ENCODE measurements at regions not wholly inside any gene's neighbourhood (a gene's known extent, or its start where the extent isn't known, plus 50 kb on each side); places are given as distances from the start of the nearest gene placed in this dataset.

DNA sequence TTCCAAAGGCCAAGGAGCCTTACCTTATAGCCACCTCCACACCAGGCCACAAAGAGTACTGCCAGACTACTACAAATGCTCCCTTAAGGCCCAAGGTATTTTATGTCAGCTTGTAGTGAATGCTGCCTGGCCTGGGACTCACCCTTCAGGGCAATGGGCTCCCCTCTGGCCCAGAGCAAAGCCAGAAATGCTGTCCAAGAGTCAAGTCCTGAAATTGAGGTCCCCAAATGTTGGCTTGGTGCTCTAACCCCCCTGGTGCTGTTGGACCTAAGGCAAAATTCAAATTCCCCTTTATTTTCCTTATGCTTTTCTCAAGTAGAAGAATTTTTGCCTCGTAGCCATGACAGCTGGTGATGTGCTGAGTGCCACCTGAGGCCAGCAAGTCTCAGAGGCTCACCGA, 1354.3 kb upstream of the DIAPH2 start (continued):
- TF ChIP-seq, protein P1, sequence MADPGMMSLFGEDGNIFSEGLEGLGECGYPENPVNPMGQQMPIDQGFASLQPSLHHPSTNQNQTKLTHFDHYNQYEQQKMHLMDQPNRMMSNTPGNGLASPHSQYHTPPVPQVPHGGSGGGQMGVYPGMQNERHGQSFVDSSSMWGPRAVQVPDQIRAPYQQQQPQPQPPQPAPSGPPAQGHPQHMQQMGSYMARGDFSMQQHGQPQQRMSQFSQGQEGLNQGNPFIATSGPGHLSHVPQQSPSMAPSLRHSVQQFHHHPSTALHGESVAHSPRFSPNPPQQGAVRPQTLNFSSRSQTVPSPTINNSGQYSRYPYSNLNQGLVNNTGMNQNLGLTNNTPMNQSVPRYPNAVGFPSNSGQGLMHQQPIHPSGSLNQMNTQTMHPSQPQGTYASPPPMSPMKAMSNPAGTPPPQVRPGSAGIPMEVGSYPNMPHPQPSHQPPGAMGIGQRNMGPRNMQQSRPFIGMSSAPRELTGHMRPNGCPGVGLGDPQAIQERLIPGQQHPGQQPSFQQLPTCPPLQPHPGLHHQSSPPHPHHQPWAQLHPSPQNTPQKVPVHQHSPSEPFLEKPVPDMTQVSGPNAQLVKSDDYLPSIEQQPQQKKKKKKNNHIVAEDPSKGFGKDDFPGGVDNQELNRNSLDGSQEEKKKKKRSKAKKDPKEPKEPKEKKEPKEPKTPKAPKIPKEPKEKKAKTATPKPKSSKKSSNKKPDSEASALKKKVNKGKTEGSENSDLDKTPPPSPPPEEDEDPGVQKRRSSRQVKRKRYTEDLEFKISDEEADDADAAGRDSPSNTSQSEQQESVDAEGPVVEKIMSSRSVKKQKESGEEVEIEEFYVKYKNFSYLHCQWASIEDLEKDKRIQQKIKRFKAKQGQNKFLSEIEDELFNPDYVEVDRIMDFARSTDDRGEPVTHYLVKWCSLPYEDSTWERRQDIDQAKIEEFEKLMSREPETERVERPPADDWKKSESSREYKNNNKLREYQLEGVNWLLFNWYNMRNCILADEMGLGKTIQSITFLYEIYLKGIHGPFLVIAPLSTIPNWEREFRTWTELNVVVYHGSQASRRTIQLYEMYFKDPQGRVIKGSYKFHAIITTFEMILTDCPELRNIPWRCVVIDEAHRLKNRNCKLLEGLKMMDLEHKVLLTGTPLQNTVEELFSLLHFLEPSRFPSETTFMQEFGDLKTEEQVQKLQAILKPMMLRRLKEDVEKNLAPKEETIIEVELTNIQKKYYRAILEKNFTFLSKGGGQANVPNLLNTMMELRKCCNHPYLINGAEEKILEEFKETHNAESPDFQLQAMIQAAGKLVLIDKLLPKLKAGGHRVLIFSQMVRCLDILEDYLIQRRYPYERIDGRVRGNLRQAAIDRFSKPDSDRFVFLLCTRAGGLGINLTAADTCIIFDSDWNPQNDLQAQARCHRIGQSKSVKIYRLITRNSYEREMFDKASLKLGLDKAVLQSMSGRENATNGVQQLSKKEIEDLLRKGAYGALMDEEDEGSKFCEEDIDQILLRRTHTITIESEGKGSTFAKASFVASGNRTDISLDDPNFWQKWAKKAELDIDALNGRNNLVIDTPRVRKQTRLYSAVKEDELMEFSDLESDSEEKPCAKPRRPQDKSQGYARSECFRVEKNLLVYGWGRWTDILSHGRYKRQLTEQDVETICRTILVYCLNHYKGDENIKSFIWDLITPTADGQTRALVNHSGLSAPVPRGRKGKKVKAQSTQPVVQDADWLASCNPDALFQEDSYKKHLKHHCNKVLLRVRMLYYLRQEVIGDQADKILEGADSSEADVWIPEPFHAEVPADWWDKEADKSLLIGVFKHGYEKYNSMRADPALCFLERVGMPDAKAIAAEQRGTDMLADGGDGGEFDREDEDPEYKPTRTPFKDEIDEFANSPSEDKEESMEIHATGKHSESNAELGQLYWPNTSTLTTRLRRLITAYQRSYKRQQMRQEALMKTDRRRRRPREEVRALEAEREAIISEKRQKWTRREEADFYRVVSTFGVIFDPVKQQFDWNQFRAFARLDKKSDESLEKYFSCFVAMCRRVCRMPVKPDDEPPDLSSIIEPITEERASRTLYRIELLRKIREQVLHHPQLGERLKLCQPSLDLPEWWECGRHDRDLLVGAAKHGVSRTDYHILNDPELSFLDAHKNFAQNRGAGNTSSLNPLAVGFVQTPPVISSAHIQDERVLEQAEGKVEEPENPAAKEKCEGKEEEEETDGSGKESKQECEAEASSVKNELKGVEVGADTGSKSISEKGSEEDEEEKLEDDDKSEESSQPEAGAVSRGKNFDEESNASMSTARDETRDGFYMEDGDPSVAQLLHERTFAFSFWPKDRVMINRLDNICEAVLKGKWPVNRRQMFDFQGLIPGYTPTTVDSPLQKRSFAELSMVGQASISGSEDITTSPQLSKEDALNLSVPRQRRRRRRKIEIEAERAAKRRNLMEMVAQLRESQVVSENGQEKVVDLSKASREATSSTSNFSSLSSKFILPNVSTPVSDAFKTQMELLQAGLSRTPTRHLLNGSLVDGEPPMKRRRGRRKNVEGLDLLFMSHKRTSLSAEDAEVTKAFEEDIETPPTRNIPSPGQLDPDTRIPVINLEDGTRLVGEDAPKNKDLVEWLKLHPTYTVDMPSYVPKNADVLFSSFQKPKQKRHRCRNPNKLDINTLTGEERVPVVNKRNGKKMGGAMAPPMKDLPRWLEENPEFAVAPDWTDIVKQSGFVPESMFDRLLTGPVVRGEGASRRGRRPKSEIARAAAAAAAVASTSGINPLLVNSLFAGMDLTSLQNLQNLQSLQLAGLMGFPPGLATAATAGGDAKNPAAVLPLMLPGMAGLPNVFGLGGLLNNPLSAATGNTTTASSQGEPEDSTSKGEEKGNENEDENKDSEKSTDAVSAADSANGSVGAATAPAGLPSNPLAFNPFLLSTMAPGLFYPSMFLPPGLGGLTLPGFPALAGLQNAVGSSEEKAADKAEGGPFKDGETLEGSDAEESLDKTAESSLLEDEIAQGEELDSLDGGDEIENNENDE (IDR thresholded peaks at IDR 0.05; ENCODE audit: insufficient replicate concordance, low read length) = no peak

Measured in H1 (cell line).